SK-N-SH treated with all-trans-retinoic acid at 6 μM for 48 hours (cell line): ENCODE measurements at regions not wholly inside any gene's neighbourhood (a gene's known extent, or its start where the extent isn't known, plus 50 kb on each side); places are given as distances from the start of the nearest gene placed in this dataset.

Experiments
- RARB ChIP-seq: fragments of 250-450 bp; sonication (Bioruptor Pico); IDR thresholded peaks from 2 replicates; pipeline ENCODE4 v1.8.0; 2021; ENCODE audit warnings: mild to moderate bottlenecking, moderate library complexity
- ZFP3 ChIP-seq: fragments of 250-450 bp; sonication (Bioruptor Pico); IDR thresholded peaks from 2 replicates; pipeline ENCODE4 v1.5.0; 2020; ENCODE audit warnings: mild to moderate bottlenecking, moderate library complexity
- ZFP30 ChIP-seq: fragments of 450-650 bp; formaldehyde crosslinking; IDR thresholded peaks from 2 replicates; pipeline ENCODE4 v1.5.0; 2022; ENCODE audit warnings: mild to moderate bottlenecking, moderate library complexity
- ZNF70 ChIP-seq: fragments of 450-650 bp; formaldehyde crosslinking; IDR thresholded peaks from 2 replicates; pipeline ENCODE4 v1.5.0; 2020; ENCODE audit warnings: mild to moderate bottlenecking, moderate library complexity
- ZNF8 ChIP-seq: fragments of 450-650 bp; formaldehyde crosslinking; IDR thresholded peaks from 2 replicates; pipeline ENCODE4 v1.5.0; 2020; ENCODE audit warnings: mild to moderate bottlenecking, moderate library complexity

DNA sequence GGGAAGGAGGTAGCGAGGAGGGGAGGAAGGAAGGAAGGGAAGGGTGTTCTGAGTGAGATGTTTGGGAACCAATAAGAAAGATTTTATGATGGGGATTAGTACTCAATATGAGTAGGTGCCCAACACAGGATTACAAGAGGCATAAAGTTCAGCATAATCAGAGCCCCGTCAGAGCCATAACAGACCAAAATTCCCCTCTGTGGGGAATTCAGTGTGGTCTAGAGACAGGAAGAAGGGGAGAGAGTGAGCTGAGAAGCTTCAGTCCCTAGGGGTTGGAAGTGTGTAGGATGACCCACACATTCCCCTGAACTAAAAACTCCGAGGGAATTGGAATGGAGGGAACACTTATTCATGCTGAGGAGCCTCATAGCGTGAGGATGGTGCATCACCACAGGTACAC is 160.3 kb upstream of the SASH1 start:
- TF ChIP-seq ZNF8 (CRISPR knock-in tag) = no peak
- no peak for TF ChIP-seq ZFP30 (CRISPR knock-in tag)
- TF ChIP-seq ZFP3 (CRISPR knock-in tag) = no peak
- TF ChIP-seq ZNF70 (CRISPR knock-in tag) = no peak
- no peak for TF ChIP-seq RARB (CRISPR knock-in tag)
